ENCODE measurements at regions not wholly inside any gene's neighbourhood (a gene's known extent, or its start where the extent isn't known, plus 50 kb on each side); places are given as distances from the start of the nearest gene placed in this dataset.

- no peak for TF ChIP-seq POLR2A (IDR thresholded peaks at IDR 0.05)
- TF ChIP-seq POLR2AphosphoS5 (IDR thresholded peaks at IDR 0.05; ENCODE audit: insufficient read depth in 1 of 2, low read depth in 1 of 2) = no peak
- no peak for TF ChIP-seq CTCF (IDR thresholded peaks at IDR 0.05)
- peak overlapping the region in 1 of 2 donors; percentile 30 for H3K4me3 ChIP-seq
Observed at GRCh38 chr14:101077481-101078074, 174.1 kb upstream of the RTL1 start.

GRCh38 chr14:101078170-101078891 lies 174.8 kb upstream of the RTL1 start:
- Histone ChIP-seq H3K27me3 (no peaks in the 10 kb centered on the region), H3K27ac (no peak overlapping the region), H3K9me3 (no peaks in the 10 kb centered on the region), H3K36me3 (no peaks in the 10 kb centered on the region), H3K4me1 (peaks cover 17% of the 10 kb centered on the region), H3K4me3 (no peak overlapping the region)
- intact Hi-C loops (cut with DNase I) = no loop called here
- TF ChIP-seq POLR2AphosphoS5 (IDR thresholded peaks at IDR 0.05; ENCODE audit: insufficient read depth in 1 of 2, low read depth in 1 of 2) (no peak), POLR2A (IDR thresholded peaks at IDR 0.05) (no peak), CTCF (IDR thresholded peaks at IDR 0.05) (no peak)
- peak in 1 of 2 donors; percentile 54 for DNase-seq (ENCODE audit: extremely low spot score in 2 of 2)

More at GRCh38 chr14:101077481-101078074, 174.1 kb upstream of the RTL1 start:
- H3K27me3 ChIP-seq = no peaks in the 10 kb centered on the region
- H3K4me1 ChIP-seq = peaks cover 23% of the 10 kb centered on the region
- intact Hi-C loops (cut with DNase I) = no loop called here
- no peak overlapping the region for H3K27ac ChIP-seq
- H3K9me3 ChIP-seq = no peaks in the 10 kb centered on the region
- no peak for DNase-seq (ENCODE audit: extremely low spot score in 2 of 2)
- no peaks in the 10 kb centered on the region for H3K36me3 ChIP-seq

GRCh38 chr14:101078892-101079221 lies 175.3 kb upstream of the RTL1 start:
- DNase-seq (ENCODE audit: extremely low spot score in 2 of 2) = peak in 1 of 2 donors; percentile 95
- intact Hi-C loops (cut with DNase I) = no loop called here
- H3K27me3 ChIP-seq = no peaks in the 10 kb centered on the region

GRCh38 chr14:101080922-101081593 lies 177.5 kb upstream of the RTL1 start:
- no peak for TF ChIP-seq POLR2A (IDR thresholded peaks at IDR 0.05)
- no peak for TF ChIP-seq POLR2AphosphoS5 (IDR thresholded peaks at IDR 0.05; ENCODE audit: insufficient read depth in 1 of 2, low read depth in 1 of 2)
- no peak for TF ChIP-seq CTCF (IDR thresholded peaks at IDR 0.05)
- no peaks in the 10 kb centered on the region for H3K27me3 ChIP-seq
- H3K27ac ChIP-seq = no peak overlapping the region
- H3K9me3 ChIP-seq = no peaks in the 10 kb centered on the region
- H3K4me3 ChIP-seq = no peak overlapping the region
- H3K36me3 ChIP-seq = no peaks in the 10 kb centered on the region
- H3K4me1 ChIP-seq = peaks cover 10% of the 10 kb centered on the region
- no peak for DNase-seq (ENCODE audit: extremely low spot score in 2 of 2)
- intact Hi-C loops (cut with DNase I) = no loop called here

More at GRCh38 chr14:101078892-101079221, 175.3 kb upstream of the RTL1 start:
- Histone ChIP-seq H3K4me3 (no peak overlapping the region), H3K27ac (no peak overlapping the region), H3K36me3 (no peaks in the 10 kb centered on the region), H3K4me1 (peaks cover 11% of the 10 kb centered on the region), H3K9me3 (no peaks in the 10 kb centered on the region)
- no peak for TF ChIP-seq CTCF (IDR thresholded peaks at IDR 0.05)
- TF ChIP-seq POLR2A (IDR thresholded peaks at IDR 0.05) = no peak
- no peak for TF ChIP-seq POLR2AphosphoS5 (IDR thresholded peaks at IDR 0.05; ENCODE audit: insufficient read depth in 1 of 2, low read depth in 1 of 2)

Data from vagina (tissue), 2 donors.